GM12874 (cell line): ENCODE measurements at regions not wholly inside any gene's neighbourhood (a gene's known extent, or its start where the extent isn't known, plus 50 kb on each side); places are given as distances from the start of the nearest gene placed in this dataset.

Experiments used
- CTCF ChIP-seq: IDR thresholded peaks from 2 replicates; pipeline ENCODE4 v1.5.1; 2011; ENCODE audit warnings: low read depth, mild to moderate bottlenecking, control low read depth, low read length, moderate library complexity; ENCODE audit not compliant: insufficient read depth

GRCh38 chr21:24693779-24694178 is 913.5 kb downstream of the MRPL39 start:
- no peak for TF ChIP-seq CTCF

- TF ChIP-seq CTCF = no peak
Measured at GRCh38 chr21:24681456-24681855, 925.8 kb downstream of the MRPL39 start.

GRCh38 chr21:24671901-24672300 is 935.4 kb downstream of the MRPL39 start:
- TF ChIP-seq CTCF = no peak

- no peak for TF ChIP-seq CTCF
Measured at GRCh38 chr21:24658926-24659325, 948.4 kb downstream of the MRPL39 start.

GRCh38 chr21:24658026-24658425 is 949.3 kb downstream of the MRPL39 start:
- no peak for TF ChIP-seq CTCF

- no peak for TF ChIP-seq CTCF
Measured at GRCh38 chr21:24649691-24650090, 957.6 kb downstream of the MRPL39 start.

- no peak for TF ChIP-seq CTCF
Measured at GRCh38 chr21:24636696-24637095, 970.6 kb downstream of the MRPL39 start.

GRCh38 chr21:24634749-24635148 is 972.5 kb downstream of the MRPL39 start:
- TF ChIP-seq CTCF = no peak
